HG03060 (cell line): ENCODE measurements at regions not wholly inside any gene's neighbourhood (a gene's known extent, or its start where the extent isn't known, plus 50 kb on each side); places are given as distances from the start of the nearest gene placed in this dataset.
A peak's percentile ranks its signal among the peaks of the same experiment; 100 is the strongest.
"Not testable (repeated sequence)": the region's sequence is repeated elsewhere in the genome, so short reads cannot be mapped to it uniquely, and the experiment has no call there.

Experiments used
- ATAC-seq: cut with Tn5 transposase; IDR thresholded peaks from one replicate; pipeline ENCODE4 v1.9.1; 2021; ENCODE audit warnings: low read depth, moderate number of reproducible peaks; ENCODE audit not compliant: unreplicated experiment

DNA sequence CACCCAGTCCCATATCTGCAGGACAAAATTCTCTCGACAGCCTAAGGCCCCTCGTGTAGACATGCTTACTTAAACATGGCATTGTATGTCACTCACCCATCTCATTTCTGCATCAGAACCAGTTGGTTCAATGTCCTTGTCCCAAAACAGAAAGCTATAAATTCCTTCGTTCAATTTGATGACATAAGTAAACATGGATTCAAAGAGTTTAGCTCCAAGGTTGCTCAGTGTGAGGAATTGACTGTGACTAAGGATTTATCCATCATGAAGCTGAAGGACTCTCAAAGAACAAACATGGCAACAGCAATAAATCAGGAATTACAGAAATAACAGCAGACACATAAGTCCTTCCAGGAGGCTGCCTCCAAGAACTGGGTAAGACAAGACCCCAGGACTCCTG is 237.2 kb downstream of the TOMM20 start:
- ATAC-seq = no peak

DNA sequence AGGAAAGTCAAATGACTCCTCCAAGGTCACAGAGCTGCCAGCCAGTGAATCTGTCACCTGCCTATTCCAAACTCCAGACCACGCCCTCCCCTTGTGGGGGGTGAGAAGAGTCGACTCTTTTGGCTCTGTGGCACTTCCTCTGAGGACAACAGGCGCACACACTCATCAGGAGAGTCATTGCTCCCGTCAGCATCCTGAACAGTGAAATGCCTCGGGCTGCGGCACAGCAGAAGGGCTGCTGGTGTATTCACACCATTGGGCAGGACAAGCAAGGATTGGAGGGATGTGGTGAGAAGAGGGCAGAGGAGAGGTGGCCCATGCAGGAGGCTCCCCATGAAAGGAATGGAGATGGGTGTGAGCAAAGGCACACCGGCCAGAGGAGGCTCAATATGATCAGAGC is 239.0 kb downstream of the TOMM20 start:
- ATAC-seq = no peak

GRCh38 chr1:234888247-234888646 is 240.4 kb downstream of the TOMM20 start:
- ATAC-seq = not testable (repeated sequence)

- ATAC-seq = no peak
These were observed 241.4 kb downstream of the TOMM20 start for GRCh38 chr1:234887016-234887900.

DNA sequence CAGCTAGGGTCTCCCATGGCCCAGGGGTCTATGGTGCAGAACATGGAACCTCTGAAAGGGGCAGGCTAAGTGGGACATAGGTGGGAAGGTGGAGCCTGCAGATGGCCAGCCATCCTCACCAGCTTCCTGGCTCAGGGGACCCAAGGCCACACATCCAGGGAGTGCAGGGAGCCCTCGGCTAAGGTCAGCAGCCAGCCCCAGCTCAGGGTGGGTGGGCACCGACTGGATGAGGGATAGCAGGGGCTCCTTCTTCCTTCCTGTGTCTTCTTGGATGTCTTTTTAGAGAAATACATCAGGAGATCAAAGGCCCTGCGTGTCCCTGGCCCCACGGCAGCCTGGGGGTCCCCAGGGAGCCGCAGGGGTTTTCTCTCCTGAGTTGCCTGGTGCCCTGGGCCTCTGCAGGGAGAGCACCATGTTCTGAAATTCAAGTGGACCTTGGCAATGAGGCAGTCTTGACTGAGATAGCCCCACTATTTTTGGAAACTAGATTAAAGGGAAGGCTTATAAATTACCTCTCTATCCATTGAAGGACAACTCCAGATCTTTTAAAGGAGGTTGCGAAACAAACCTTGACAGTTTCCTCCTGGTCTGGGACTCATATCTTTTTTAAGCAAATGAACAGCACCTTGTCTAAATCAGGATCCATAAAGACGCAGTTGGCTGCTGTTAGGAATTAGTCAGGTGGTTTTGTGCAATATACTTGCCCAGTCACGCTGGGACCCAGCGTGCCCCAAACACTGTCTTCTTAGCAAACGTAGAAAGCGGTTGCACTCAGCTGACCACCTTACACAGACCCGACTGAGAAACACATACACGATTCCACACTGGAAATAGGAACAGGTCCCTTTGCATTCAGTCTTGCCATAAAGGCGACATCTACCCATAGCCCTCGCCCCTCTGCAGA is 242.3 kb downstream of the TOMM20 start:
- no peak for ATAC-seq

DNA sequence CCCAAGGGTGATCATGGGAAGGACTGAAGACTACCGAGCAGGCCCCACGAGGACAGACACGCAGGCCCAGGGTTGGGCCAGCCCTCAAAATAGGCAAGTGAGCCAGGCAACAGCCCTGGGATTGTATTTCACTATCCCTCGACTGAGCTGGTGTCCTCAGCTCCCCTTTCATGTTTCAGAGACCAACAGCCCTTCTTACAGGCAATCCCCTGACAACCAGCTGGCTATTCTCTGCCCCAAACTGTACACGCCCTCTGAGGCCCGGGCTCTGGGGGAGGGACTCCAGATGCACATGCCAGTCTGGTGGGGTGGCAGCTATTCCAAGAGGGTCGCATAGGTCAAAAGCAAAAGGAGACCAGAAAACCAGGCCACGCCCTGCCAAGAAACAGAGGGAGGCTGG is 243.0 kb downstream of the TOMM20 start:
- ATAC-seq = no peak

DNA sequence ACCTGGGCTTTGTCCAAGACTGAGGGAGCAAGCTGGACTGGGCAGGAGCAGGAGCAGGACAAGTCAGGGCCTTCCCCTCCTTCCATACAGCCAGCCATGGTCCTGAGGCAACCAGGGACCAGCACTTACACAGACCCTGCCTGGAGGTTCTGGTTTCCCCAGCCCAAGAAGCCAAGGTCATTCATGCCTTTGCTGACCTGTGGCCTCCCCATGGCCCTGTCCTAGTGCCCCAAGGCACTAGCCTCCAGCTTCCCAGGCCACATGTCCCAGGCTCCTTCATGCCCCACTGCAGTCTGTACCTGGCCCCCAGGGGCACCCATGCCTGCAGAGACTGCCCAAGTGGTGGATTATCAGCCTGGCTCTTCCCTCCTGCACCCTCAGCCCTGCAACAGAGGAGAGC is 243.9 kb downstream of the TOMM20 start:
- no peak for ATAC-seq

GRCh38 chr1:234884006-234884405 is 244.6 kb downstream of the TOMM20 start:
- no peak for ATAC-seq

DNA sequence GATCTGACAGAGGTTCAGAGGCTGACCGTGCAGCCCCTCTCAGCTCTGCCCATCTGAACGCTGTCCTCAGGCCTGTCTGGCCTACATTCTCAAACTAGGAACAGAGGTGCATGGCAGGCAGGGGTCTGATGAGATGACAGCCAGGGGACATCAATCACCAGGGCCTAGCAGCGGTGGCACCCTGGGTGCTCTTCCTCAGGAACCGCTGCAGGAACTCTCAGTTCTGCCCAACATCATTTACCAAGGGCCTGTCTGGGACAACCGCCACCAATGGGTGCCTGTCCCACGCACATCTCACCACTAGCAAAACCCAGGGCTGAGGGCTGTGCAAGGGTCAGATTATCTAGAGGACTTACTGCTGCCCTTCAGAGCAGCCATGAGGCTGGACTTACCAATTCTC is 245.7 kb downstream of the TOMM20 start:
- ATAC-seq = no peak

GRCh38 chr1:234881893-234882771 is 246.5 kb downstream of the TOMM20 start:
- peak; percentile 79 for ATAC-seq

- no peak for ATAC-seq
These were observed 249.2 kb downstream of the TOMM20 start for GRCh38 chr1:234879147-234880080.

DNA sequence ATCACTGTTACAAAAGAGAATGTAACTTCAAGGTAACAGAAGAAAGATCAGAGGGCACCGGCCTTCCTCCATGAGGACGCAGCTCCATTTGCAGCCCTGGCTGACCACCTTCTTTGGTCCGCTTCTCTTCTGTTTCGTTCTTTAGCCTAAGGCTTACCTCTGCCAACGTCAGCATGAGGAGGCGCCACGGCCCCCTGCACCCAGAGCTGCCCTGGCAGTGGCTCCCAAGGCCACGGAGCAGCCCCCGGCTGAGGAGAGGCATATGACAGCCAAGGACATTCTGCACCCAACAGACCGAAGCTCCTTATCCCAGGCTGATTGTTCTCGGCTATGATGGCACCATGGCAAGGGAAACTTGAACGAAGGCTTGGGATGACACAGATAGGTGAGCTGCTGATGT is 250.3 kb downstream of the TOMM20 start:
- ATAC-seq = no peak

DNA sequence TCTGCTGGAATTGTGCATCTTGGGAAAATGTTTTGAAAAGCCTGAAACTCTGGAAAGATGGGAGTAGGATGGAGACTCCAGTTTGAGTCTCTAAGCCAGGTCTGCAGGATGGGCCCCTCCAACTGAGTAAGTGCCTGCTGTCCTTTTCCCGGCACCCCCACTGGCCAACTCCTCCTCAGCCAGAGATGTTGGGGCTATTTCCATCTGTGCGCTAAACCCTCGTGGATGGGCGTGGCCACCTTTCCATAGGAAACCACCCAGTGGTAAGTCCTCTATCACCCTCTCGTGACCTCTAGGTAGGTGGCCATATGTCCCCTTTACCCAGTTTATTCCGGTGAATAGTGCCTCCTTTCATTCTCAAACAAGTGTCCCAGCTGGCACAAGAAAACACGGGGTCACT is 250.9 kb downstream of the TOMM20 start:
- no peak for ATAC-seq

DNA sequence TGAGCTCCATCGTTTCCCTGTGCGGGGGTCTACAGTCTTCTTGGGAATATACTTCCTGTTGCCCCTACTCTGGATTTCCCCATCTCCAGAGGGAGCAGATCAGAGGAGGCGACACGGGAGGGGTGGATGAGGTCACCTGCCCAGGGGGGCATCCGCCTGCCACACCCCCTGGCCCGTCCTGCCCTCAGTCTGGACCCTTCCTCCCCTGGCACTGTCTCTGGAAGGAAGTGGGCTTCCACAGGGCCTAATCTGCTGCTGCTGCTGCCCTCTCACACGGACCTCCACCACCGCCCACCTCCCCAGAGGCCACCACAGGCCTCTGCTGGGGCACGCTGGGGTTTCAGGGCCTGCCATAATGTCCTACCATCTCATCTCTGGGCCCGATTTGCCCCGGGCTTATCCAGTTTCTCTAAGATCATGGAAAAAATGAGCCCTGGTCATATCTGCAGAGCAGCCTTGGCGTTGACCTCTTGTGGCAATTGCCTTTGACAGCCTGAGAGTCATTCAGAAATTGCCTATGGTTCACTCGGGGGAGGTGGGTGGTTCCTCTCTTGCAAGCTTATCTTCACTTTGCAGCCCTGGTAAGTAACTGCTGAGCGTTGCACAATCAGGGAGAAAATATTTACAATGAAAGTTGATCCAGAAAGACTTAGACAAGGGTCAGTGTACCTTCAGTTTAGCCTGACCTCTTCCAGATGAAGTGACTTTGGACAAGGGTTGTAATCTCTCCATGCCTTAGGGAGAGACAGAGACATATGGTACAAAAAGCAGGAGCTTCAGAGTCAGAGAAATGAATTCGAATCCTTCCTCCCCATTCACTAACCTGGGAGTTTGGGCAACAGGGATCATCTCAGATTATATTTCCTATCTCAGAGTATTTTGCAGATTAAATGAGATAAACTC is 252.4 kb downstream of the TOMM20 start:
- ATAC-seq = no peak

GRCh38 chr1:234875328-234875952 is 253.2 kb downstream of the TOMM20 start:
- no peak for ATAC-seq

- no peak for ATAC-seq
These were observed 254.0 kb downstream of the TOMM20 start for GRCh38 chr1:234874291-234875288.
